Hematopoietic multipotent progenitor cell treated with erythropoietin and hydrocortisone succinate and interleukin-3 and kit ligand, for 15 days (in vitro differentiated cells): ENCODE measurements at regions not wholly inside any gene's neighbourhood (a gene's known extent, or its start where the extent isn't known, plus 50 kb on each side); places are given as distances from the start of the nearest gene placed in this dataset.

Source experiments
- DNase-seq: peaks from one replicate; pipeline ENCODE4 v3.0.0-alpha.2; 2015; ENCODE audit warnings: low spot score

DNA sequence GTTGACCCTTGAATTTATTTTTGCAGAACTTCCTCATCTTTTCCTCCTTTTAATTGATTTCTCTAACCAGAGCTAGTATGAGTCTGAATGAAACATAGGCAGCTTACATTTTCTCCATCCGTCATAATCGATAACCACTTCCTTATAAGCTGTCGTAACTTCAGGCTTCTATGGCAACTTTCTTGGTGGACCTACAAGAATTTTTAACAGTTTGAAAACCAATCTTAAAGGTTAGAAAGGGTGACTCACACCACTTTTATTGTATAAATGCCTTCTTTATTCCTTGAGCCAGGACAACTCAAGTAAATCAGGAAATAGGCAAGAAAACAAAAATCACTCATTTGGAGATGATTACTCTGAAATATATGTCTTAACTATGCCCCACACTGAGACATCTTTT, 105.7 kb upstream of the KL start:
- DNase-seq, result no peak

GRCh38 chr13:32911506-32911905, 104.7 kb upstream of the KL start:
- DNase-seq, result peak; percentile 12

- DNase-seq, result no peak
Measured at GRCh38 chr13:32914686-32915085, 101.5 kb upstream of the KL start.

DNA sequence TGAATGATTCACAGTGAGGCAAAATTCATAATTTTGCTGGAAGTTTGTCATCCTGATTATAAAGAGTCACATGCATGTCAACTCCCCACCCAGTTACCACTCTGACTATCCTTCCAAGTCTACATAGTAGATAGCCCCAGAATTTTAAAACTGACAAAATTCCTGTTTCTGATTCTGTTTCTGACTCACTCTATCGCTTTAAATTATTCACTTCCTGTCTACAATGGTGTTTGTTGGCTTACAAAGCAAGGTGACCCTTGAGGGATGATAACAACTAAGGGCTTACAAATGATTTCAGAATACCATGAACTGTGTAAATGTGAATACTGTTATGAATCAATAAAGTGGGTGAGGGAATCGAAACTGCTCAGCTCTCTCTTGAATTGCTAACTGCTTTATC, 98.7 kb upstream of the KL start:
- DNase-seq, result no peak

DNA sequence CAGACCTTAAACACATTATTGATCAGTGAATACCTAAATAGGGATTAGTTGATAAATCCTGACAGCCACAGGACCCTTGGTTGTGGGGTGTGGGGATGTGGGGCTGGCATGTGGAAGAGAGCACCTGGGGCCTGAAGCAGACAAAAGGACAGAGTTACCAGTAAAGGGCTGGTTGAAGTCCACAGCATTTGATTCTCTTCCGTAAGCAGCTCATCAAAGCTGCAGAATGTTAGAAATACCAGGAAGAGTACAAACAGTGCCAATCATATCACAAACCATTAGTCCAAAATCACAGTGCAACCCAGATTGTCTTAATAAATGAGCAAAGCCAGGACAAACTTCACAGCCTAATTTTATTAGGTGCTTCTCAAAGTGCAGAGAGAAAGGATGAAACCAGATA, 92.5 kb upstream of the KL start:
- no peak for DNase-seq

- no peak for DNase-seq
Measured at GRCh38 chr13:32924886-32925285, 91.3 kb upstream of the KL start.

- no peak for DNase-seq
Measured at GRCh38 chr13:32925506-32925905, 90.7 kb upstream of the KL start.

DNA sequence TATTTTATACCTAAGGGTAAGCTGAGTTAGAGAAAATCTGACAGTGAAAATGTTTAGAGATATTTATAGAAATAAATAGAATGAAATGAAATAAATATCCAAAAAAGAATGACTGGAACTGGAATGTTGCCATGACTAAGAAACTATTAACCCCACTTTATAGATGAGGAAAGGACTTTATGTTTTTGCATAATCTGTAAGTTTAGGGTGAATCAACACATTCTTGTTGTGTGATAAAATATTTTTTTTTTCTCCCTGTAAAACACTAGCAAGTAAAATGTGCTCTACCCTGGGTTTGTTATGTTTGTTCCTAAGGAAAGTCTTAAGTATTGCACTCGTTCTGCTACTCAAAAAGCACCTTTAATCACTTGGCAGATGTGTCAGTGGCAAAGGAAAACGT, 83.8 kb upstream of the KL start:
- no peak for DNase-seq

- DNase-seq, result no peak
Measured at GRCh38 chr13:32936716-32937115, 79.5 kb upstream of the KL start.

- DNase-seq, result no peak
Measured at GRCh38 chr13:32938314-32938713, 77.9 kb upstream of the KL start.

GRCh38 chr13:32938907-32939306, 77.3 kb upstream of the KL start:
- DNase-seq, result no peak

- no peak for DNase-seq
Measured at GRCh38 chr13:32940601-32941000, 75.6 kb upstream of the KL start.

- DNase-seq, result no peak
Measured at GRCh38 chr13:32941368-32941767, 74.9 kb upstream of the KL start.

- no peak for DNase-seq
Measured at GRCh38 chr13:32946558-32946957, 69.7 kb upstream of the KL start.

DNA sequence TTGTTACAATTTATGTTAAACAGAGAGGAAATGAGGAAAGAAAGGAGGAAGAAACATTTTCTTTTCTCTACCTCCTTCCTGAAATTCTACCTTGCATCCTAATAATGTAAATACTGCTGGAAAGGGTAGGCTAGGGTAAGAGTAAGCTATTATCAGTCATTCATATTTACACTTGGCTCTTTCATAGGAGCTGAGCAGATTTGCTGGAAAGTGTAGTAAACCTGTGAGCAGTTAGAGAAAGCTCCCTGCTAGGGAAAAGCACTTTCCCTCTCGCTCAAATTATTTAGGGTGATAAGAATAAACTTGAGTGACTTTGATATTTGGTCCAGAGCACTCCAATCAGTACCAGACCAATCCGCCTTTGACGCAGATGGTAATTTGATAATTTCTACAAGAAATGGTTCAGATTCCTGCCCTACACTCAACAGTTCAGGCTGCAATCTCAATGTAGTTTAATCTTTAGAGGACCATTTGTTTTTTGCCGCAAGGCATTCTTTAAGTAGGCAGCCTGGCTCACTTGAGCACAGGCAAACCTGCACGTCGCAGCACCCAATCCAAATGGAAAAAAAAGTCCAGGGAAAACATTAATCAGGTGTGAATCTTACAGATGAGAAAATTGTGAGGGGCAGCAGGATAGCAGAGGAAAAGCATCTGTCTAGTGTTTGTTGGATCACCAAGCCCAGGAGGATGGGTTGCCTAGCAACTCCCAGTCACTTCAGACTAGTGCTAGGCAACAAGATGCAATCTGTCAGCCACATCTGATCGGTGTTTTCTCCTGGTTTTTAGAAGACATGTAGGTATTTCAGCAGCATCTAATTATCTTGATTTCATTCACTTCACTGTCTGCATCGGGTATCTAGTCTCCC, 68.6 kb upstream of the KL start:
- no peak for DNase-seq

DNA sequence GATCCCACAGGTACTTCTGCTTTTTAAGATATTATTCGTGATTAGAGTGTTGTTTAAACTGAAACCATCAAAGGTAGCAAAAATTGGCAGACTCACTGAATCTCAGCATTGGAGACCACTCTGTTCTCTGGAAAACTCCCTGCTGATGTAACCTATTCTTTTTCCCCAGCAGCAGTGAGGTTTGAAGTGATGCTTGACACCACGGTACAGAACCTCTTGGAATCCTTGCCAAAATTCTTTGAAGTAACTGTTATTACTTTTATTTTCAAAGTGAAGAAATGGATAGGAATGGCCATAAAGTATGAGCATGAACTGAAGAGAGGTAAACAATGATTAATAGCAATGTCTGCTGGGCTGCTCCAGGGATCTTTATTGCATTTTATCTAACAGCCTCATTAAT, 66.4 kb upstream of the KL start:
- no peak for DNase-seq

DNA sequence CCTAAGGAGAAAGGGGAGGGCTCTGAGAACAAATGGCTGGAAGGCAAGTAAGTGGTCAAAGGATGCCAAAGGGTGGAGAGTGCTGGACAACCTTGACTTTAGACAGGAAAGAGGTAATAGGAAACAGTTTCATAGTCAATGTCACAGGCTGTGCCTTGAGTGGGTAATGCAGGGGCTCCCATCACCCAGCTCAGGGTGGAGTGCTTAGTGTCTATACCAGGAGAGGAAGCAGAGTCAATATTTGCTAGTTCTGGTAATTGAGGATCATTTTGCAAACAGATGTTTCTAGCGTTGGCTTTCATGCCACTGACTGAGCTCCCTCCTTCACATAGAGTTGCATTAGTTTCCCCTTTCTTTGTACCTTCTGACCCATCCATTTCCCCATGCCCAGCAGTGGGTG, 64.6 kb upstream of the KL start:
- DNase-seq, result no peak

DNA sequence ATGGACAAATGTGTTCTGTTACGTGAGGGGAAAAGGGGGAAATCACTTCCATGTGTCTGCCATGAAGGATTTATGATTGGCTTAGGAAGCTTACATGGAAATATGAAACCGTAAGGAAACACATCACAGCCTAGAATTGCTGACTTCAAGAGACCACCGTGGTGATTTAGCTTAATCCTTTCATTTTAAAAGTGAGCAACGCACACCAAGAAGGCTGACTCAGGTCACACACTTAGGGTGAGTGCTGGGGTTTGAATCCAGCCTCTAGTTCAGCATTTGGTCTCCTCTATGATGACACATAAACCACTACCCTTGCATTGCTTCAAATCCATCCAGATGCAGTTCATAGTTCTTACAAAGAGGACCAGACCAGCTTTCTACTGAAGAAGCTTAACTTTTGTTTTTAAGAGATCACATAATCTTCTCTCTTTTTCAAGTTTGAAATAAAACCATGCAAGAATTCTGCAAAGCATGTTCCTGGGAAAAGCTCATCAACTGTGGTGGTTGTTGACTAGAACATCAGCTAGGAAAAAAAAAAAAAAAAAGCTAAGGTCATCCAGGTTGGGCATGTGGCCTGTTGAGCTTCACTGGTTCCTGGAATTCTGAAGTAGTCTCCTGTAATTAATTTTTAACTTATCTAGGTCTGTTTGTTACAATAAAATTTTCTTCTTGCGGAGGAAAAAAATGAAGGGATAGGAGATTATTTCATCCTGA, 60.2 kb upstream of the KL start:
- no peak for DNase-seq

DNA sequence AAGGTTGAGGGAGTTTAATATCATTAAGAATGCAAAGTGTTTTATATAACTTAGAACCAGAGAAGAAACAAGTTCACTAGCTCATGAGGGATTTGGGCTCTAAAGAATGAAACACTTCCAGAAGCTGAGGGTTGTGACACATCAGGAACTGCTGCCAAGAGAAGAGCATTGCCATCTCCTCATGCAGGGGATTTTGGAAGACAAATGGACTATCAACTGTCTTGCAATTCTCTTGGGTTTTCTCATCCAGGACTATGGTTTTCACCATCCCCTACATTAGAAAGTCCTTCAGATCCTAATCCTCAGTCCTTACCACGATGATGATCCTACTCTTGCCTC, 59.7 kb upstream of the KL start:
- DNase-seq, result no peak

GRCh38 chr13:32960626-32961025, 55.6 kb upstream of the KL start:
- no peak for DNase-seq

- no peak for DNase-seq
Measured at GRCh38 chr13:32961724-32962123, 54.5 kb upstream of the KL start.

- DNase-seq, result no peak
Measured at GRCh38 chr13:32962342-32962741, 53.9 kb upstream of the KL start.

- DNase-seq, result no peak
Measured at GRCh38 chr13:32964987-32965386, 51.2 kb upstream of the KL start.
